ENCODE measurements at regions not wholly inside any gene's neighbourhood (a gene's known extent, or its start where the extent isn't known, plus 50 kb on each side); places are given as distances from the start of the nearest gene placed in this dataset.
"Not testable (repeated sequence)": the region's sequence is repeated elsewhere in the genome, so short reads cannot be mapped to it uniquely, and the experiment has no call there.

DNA sequence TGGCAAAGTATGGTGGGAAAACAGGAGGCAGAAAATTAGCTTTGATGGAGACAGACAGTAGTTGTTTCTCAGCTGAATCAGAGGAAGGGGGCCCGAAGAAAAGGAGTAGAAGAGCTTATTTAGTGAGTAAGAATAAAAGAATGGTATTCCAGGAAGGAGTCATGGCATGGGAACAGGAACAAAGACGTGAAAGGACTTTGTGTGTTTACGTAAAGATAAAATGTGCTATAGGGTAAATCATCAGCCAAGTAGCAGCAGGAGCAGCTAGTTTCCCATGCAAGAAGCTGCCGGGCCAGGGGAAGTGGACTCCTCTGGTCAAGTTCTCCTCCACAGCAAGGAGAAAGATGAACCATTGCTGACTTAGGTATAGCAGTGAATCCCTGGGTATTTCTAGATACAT lies 454.5 kb downstream of the HINT1 start:
- no peak for DNase-seq

GRCh38 chr5:130708754-130709153 lies 456.3 kb downstream of the HINT1 start:
- no peak for DNase-seq

DNA sequence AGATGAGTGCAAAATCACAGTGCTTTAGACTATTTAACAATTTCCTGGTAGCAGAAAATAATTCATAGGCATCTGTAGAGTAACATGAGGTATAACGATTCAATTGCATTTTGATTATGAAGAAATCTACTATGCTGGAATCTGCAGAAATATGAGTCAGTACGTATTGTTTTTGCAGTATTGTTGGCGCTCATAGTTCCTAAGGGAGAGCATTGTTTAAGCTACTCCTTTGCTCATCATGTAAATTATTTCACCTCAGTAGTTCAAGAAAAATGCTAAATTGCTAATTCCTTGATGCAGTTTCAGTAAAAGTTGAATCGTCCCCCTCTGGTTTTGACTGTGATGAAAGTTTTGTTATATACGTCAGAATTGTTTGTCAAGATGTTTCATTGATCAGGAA lies 458.4 kb downstream of the HINT1 start:
- DNase-seq = no peak

DNA sequence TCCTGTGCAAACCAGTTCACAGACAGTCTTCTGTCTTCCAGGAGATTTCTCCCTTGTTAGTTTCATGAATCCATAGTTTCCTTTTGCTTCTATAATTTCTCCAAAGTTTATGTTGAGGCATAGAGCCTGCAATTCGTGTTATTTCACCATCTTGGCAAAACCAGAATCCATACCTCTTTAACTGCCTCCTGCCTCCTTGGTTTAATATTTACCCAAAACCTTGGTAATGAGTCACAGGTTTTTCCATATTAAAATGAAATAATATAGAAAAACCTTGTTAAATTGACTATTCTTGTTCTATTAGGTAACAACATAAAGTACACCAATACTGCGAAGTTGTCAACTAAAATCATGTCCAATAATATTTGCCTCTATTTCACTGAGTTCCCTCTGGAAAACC lies 459.7 kb downstream of the HINT1 start:
- DNase-seq = no peak

GRCh38 chr5:130693509-130693908 lies 471.5 kb downstream of the HINT1 start:
- DNase-seq = no peak

DNA sequence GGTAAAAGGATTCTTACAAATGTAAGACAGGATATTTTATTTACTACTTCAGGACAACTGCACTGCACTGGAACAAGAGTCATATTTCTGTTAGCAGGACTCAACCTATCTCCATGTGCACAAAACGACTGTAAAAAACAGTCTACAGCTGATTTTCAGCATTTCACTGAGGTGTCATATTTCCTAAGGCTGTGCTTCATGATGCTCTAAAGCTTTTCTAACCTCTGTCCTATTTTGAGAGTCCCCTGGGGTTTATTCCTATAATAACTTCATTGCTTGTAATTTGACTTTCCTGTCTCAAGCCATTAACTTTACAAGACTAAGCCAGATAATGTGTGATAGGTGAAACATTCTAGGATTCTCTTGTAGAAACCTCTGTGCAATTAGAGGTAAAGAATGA lies 472.3 kb downstream of the HINT1 start:
- DNase-seq = no peak

GRCh38 chr5:130689831-130690230 lies 475.2 kb downstream of the HINT1 start:
- DNase-seq = no peak

DNA sequence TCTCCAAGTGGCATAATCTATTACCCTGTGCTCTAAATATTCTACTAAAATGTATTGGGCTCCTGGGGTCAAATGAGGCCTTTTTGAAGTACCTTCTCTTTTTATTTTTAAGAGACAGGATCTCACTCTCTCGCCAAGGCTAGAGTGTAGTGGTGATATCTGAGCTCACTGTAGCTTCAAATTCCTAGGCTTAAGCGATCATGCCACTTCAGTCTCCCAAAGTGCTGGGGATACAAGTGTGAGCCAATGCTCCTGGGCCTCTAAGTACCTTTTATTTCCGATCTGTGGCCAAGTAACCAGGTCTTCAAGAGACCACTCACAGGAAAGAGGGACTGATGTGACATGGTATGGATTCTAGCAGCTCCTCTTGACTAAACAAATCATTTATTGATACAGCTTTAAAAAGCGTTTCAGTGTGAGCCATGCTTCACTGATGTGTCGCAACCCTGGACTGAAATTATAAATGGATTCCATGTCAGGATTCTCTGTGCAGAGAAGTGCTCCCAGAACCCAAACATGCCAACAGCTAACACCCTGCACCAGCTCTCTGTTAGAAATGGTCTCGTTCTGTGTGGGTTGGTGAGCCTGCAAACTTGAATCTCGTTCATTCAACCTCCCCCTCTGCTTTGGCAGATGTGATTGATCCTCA lies 477.8 kb downstream of the HINT1 start:
- DNase-seq = no peak

DNA sequence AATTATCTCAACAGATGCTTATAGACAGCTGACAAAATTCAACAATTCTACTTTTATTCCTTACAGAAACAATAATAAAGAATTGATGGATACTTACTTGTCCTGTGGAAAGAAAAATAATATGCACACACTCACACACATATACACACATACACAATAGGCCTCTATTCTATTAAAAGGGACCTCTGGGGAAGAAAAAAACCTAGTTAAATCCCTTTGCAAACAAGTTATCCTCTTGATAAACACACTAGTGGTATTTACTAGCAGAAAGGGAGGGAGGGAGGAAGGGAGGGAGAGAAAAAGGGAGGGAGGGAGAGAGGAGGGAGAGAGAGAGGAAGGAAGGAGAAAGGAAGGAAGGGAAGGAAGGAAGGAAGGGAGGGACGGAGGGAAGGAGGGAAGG lies 486.4 kb downstream of the HINT1 start:
- DNase-seq = no peak

DNA sequence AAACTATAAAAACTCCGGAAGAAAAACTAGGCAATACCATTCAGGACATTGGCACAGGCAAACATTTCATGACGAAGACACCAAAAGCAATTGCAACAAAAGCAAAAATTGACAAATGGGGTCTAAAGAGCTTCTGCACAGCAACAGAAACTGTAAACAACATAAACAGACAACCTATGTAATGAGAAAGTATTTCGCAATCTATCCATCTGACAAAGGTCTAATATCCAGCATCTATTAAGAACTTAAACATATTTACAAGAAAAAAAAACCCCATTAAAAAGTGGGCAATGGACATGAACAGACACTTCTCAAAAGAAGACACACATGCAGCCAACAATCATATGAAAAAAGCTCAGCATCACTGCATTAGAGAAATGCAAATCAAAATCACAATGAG lies 498.6 kb downstream of the HINT1 start:
- no peak for DNase-seq

GRCh38 chr5:130652176-130652575 lies 512.9 kb downstream of the HINT1 start:
- DNase-seq = peak; percentile 46

DNA sequence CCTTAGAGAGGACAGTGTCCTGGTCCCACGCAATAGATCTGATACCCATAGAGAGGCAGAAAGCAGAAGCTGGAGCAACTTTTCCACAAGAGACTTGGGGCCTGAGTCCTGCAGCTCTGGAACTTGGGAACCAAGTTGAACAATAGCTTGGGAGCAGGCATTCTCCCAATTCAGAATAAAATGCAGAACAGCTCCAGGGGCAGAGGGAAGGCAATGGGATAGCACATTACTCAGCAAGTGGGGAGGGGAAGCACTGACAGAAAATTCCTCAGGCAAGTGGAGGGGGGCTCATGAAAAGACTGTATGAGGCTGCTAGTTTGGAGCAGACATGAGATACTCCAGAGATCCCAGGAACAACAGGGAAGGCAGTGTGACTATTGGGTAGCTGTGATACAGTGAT lies 513.6 kb downstream of the HINT1 start:
- no peak for DNase-seq

- no peak for DNase-seq
Observed at GRCh38 chr5:130643321-130643720, 521.7 kb downstream of the HINT1 start.

GRCh38 chr5:130642461-130642860 lies 522.6 kb downstream of the HINT1 start:
- no peak for DNase-seq

- DNase-seq = no peak
Observed at GRCh38 chr5:130627145-130627544, 537.9 kb downstream of the HINT1 start.

DNA sequence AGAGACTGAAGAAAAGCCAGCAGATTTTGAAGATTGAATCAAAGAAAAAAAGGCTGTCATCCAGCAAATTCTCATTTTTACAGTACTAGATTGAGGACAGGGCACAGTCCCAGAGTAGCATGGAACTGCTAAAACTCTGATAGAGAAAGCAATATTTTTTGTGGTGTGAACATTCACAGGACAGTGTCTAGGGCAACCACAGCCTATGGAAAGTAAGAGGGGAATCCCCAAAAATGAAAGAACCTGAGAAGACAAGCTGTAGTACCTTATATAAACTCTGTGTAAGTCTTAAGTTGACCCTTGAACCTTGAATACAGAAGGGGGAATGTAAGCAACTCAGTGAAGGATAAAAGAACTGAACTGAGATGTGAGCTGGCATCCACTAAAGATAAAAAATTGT lies 540.3 kb downstream of the HINT1 start:
- no peak for DNase-seq

GRCh38 chr5:130616161-130616560 lies 548.9 kb downstream of the HINT1 start:
- no peak for DNase-seq

GRCh38 chr5:130605234-130605633 lies 559.8 kb downstream of the HINT1 start:
- DNase-seq = no peak

DNA sequence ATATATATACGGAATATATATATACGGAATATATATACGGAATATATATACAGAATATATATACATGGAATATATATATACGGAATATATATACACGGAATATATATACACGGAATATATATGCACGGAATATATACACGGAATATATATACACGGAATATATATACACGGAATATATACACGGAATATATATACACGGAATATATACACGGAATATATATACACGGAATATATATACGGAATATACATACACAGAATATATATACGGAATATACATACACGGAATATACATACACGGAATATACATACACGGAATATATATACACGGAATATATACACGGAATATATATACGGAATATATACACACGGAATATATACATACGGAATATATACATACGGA lies 568.4 kb downstream of the HINT1 start:
- DNase-seq = not testable (repeated sequence)

DNA sequence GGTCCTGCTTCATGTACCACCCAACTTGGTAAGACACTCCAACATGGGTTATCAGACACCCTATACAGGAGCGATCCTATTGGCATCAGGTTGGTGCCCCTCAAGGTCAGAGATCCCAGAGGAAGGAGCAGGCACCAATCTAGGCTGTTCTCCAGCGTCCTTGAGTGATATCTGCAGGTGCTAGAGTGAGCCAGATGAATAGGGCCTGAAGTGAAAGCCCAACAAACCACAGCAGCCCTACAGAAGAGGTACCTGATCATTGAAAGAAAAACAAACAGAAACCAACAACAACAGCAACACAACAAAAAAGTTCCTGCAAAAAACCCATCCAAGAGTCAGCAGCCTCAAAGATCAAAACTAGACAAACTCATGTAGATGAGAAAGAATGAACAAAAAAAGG lies 584.8 kb downstream of the HINT1 start:
- no peak for DNase-seq

DNA sequence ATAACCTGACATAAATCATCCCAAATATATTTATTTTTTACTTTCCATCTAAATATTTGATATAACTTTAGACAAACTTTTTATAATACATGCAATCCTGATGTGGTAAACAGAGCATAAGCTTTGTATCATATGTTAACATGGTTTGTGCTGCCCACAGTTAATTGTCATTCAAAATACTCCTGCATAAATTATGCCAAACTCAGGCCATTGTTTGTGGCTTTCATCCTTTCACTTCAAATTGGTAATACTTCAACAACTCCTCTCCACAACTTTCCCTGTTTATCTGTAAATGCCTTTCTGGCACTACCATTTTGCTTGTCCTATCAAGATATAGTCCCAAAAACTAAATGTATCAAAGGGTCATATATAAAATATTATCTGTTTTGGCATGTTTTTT lies 586.7 kb downstream of the HINT1 start:
- DNase-seq = no peak

- DNase-seq = no peak
Observed at GRCh38 chr5:130571076-130571475, 594.0 kb downstream of the HINT1 start.

DNA sequence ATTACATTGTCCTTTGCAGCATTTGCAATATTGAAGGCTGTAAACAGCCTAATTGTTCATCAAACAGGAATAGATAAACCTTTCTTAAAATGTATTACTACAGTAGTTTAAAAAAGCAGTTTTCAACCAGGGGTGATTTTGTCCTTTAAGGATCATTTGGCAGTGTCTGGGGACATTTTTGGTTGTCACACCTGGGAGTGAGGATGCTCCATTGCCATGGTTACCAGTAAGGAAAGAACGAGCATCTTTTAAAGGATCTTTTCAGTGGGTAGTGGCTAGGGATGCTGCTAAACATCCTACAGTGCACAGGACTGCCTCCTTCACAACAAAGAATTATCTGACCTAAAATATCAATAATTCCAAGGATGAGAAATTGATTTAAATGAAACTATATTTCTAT lies 596.3 kb downstream of the HINT1 start:
- DNase-seq = no peak

DNA sequence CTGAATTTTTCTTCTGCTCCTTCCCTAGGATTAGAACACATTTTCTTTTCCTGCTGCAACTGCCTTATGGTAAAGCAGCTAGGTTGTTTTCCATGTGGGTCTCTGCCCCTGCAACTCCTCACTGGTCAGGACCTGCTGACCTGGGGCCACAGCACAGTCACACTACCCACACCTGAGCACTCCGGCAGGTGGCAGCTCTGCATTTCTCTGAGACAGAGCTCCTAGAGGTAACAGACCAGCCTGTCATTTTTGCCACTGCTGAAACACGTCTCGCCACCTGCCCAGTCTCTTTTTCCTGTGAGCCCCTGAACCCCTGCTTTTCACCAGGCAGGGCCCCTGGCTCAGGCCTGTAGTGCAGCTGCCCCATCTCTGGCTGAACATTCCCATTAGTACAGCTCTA lies 609.6 kb downstream of the HINT1 start:
- DNase-seq = no peak

DNA sequence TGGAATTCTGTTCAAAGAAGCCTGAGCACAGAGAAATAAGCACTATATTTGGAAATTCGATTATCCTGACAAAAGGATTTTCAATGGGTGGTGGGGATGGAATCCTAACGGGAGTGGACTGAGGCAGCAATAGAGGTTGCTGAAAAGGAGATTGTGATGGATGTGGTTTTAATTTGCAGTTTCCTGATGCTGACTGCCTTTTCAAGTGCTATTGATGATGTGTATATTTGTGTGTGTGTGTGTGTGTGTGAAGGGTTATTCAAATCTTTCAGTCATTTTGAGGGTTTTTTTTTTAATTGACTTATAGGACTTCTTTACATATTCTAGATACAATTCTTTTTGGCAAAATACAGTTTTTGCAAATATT lies 614.5 kb downstream of the HINT1 start:
- no peak for DNase-seq

All from EL (cell line).